Testis (tissue), 2 donors: ENCODE measurements at regions not wholly inside any gene's neighbourhood (a gene's known extent, or its start where the extent isn't known, plus 50 kb on each side); places are given as distances from the start of the nearest gene placed in this dataset.

ENCODE experiments used
- DNase-seq: peaks from one replicate; pipeline ENCODE4 v3.0.0-alpha.2; 2019
- H3K27ac ChIP-seq, 2 donors: fragments of 200-600 bp; sonication (generic); one replicate each; pipeline ENCODE4 v1.5.1; 2019
- H3K27me3 ChIP-seq: fragments of 200-600 bp; sonication (generic); one replicate; pipeline ENCODE4 v1.5.1; 2019
- H3K36me3 ChIP-seq: fragments of 200-600 bp; sonication (generic); one replicate; pipeline ENCODE4 v1.5.1; 2017; ENCODE audit warnings: low read depth; ENCODE audit errors: missing control alignments
- H3K4me1 ChIP-seq: fragments of 200-600 bp; sonication (generic); one replicate; pipeline ENCODE4 v1.5.1; 2019
- H3K4me3 ChIP-seq, 2 donors: fragments of 200-600 bp; sonication (generic); one replicate each; pipeline ENCODE4 v1.5.1; 2017 to 2019
- H3K9me3 ChIP-seq: fragments of 200-600 bp; sonication (generic); one replicate; pipeline ENCODE4 v1.5.1; 2017
- POLR2A ChIP-seq: fragments of 450-650 bp; IDR thresholded peaks from one replicate; pipeline ENCODE4 v1.6.1; 2017; ENCODE audit warnings: antibody characterized with exemption, mild to moderate bottlenecking, moderate library complexity
- WGBS, 2 donors: methylation state at CpG; one replicate each; pipeline ENCODE4 v1.1.5; 2018; 5-methylcytosine and 5-hydroxymethylcytosine counted together
- intact Hi-C: fragments of 100-400 bp; cut with DNase I; formaldehyde crosslinking; loops from one replicate; pipeline ENCODE4 v1.15.1; 2023; ENCODE audit warnings: low total_unique reads
- TF ChIP-seq, protein P1 (sequence below), 3 experiments: fragments of 450-650 bp in 2 of 3; fragments of 200-600 bp in 1 of 3; sonication (generic) in 1 of 3; IDR thresholded peaks; one replicate each; pipeline ENCODE4 v1.5.1; 2016 to 2019; ENCODE audit warnings: antibody characterized with exemption in 3 of 3, mild to moderate bottlenecking in 2 of 3, moderate library complexity in 1 of 3

DNA sequence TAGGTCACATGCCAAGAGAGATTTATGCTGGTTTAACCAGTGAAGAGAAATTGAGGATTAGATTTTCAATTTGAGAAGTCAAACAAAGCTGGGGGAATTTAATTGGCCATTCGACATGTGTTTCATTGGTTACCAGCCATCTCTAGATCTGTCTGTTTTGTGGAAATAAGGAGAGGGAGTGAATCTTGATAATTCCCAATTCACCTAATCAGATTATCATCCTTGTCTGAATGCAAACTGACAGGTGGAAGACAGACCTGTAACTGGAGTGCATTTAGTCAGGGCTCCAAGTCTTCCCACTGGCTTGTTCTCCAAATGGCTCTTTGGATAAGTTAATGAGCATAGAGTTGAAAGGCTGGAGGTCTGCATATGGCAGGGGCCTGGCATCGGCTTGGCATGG is 1049.3 kb downstream of the NTRK3 start:
- intact Hi-C loops = no loop called here
- WGBS, 2 donors = 89 to 90% methylated on average over 2 of the region's 2 CpGs

DNA sequence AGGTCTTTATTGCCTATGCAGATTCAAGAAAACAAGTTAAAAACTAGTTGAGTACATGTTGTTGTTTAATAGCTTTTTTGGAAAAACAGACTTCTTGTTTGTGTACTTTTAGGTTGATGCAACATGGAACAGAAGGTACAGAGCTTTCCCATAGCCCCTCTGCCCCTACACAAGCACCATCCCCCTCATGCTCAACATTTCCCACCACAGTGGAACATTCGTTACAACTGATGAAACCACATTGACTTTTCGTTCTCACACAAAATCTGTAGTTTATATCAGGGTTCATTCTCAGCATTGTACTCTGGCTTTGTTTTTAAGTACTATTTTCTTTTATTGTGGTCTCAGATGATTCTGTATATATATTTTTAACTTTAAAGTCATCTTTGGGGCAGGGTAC is 1054.6 kb downstream of the NTRK3 start:
- 77 to 78% methylated on average over 2 of the region's 2 CpGs for WGBS, 2 donors
- Histone ChIP-seq H3K4me3 (no peak overlapping the region), H3K27me3 (no peaks in the 10 kb centered on the region), H3K27ac (no peak overlapping the region), H3K4me1 (no peaks in the 10 kb centered on the region), H3K36me3 (no peaks in the 10 kb centered on the region), H3K9me3 (no peaks in the 10 kb centered on the region)
- DNase-seq = no peak
- no peak for TF ChIP-seq POLR2A
- TF ChIP-seq, protein P1, sequence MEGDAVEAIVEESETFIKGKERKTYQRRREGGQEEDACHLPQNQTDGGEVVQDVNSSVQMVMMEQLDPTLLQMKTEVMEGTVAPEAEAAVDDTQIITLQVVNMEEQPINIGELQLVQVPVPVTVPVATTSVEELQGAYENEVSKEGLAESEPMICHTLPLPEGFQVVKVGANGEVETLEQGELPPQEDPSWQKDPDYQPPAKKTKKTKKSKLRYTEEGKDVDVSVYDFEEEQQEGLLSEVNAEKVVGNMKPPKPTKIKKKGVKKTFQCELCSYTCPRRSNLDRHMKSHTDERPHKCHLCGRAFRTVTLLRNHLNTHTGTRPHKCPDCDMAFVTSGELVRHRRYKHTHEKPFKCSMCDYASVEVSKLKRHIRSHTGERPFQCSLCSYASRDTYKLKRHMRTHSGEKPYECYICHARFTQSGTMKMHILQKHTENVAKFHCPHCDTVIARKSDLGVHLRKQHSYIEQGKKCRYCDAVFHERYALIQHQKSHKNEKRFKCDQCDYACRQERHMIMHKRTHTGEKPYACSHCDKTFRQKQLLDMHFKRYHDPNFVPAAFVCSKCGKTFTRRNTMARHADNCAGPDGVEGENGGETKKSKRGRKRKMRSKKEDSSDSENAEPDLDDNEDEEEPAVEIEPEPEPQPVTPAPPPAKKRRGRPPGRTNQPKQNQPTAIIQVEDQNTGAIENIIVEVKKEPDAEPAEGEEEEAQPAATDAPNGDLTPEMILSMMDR (IDR thresholded peaks at IDR 0.05) = no peak
- intact Hi-C loops = no loop called here

More for the DNA sequence above, 1049.3 kb downstream of the NTRK3 start:
- no peak for TF ChIP-seq POLR2A
- TF ChIP-seq, protein P1 (IDR thresholded peaks at IDR 0.05) = no peak
- Histone ChIP-seq H3K4me3 (no peak overlapping the region), H3K27me3 (no peaks in the 10 kb centered on the region), H3K4me1 (no peaks in the 10 kb centered on the region), H3K36me3 (no peaks in the 10 kb centered on the region), H3K27ac (no peak overlapping the region), H3K9me3 (no peaks in the 10 kb centered on the region)
- no peak for DNase-seq

DNA sequence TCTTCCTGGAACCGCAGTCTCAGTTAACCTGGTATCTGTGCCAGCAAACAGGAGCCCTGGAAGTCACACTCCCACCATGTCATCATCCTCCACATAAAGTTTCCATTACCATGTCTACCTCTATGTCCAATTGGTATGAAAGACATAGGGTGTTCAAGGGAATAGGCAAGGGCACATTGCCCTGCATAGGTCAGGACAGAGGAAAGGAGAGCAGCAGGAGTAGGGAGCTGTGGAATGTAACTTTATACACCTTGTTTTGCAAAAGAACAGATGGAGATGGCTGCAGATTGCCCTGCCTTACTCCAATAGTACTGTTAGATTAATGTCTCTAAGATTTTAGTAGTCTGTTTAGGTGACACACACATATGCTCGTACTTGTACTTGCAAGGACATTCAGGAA is 1056.4 kb downstream of the NTRK3 start:
- H3K4me1 ChIP-seq = no peaks in the 10 kb centered on the region
- H3K27me3 ChIP-seq = no peaks in the 10 kb centered on the region
- no peak overlapping the region for H3K4me3 ChIP-seq
- intact Hi-C loops = no loop called here
- H3K27ac ChIP-seq = no peak overlapping the region
- no peaks in the 10 kb centered on the region for H3K9me3 ChIP-seq
- 80 to 92% methylated on average over 2 of the region's 2 CpGs for WGBS, 2 donors
- TF ChIP-seq, protein P1 (IDR thresholded peaks at IDR 0.05) = no peak
- no peak for TF ChIP-seq POLR2A
- DNase-seq = no peak
- H3K36me3 ChIP-seq = no peaks in the 10 kb centered on the region

DNA sequence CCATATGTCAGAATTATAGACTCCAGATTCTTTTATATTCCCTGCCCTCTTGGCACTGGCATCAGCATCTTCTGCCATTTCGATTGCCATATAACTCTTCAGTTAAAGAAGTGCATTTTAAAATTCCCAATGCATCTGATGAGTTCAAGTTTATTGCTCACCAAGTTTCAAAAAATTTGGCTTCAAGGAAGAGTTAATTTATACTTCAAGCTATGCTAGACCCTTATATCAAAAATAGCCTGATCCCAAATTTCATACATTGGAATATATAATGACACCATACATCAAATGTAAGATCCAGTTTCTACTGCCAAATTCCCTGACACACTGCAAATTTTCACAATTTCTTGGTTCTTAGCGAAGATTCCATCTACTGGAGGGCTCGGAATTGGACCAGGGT is 1058.6 kb downstream of the NTRK3 start:
- TF ChIP-seq POLR2A = no peak
- TF ChIP-seq, protein P1 (IDR thresholded peaks at IDR 0.05) = no peak
- H3K9me3 ChIP-seq = no peaks in the 10 kb centered on the region
- DNase-seq = no peak

DNA sequence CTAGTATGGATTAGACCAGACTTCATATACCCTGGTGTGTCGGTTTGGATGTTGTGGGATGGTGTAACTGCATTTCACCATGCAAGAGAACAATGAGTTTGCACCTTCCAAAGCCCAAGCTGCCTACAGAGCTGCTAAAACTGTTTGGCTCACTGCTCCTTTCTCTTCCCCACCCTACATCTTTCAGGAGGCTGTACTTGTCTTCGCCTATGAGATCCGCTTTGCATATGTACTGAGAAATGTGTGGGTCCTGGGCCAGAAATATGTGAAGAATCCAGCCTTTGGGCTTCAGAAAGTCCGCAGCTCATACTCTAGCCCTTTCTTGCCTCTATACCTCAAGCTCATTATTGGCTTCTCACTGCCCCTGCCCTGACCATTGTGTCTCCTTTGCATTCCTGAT is 1060.0 kb downstream of the NTRK3 start:
- TF ChIP-seq, protein P1 (IDR thresholded peaks at IDR 0.05) = no peak
- no peak for TF ChIP-seq POLR2A

More for the DNA sequence above, 1058.6 kb downstream of the NTRK3 start:
- Histone ChIP-seq H3K4me3 (no peak overlapping the region), H3K36me3 (no peaks in the 10 kb centered on the region), H3K27me3 (no peaks in the 10 kb centered on the region), H3K4me1 (no peaks in the 10 kb centered on the region), H3K27ac (no peak overlapping the region)
- intact Hi-C loops = no loop called here
- WGBS, 2 donors = 87 to 92% methylated on average over 3 of the region's 3 CpGs

More for the DNA sequence above, 1060.0 kb downstream of the NTRK3 start:
- no peak for DNase-seq
- Histone ChIP-seq H3K4me3 (no peak overlapping the region), H3K36me3 (no peaks in the 10 kb centered on the region), H3K27ac (no peak overlapping the region), H3K27me3 (no peaks in the 10 kb centered on the region), H3K4me1 (no peaks in the 10 kb centered on the region), H3K9me3 (no peaks in the 10 kb centered on the region)
- WGBS, 2 donors = 80 to 85% methylated on average over 4 of the region's 4 CpGs
- intact Hi-C loops = no loop called here
